ENCODE measurements at regions not wholly inside any gene's neighbourhood (a gene's known extent, or its start where the extent isn't known, plus 50 kb on each side); places are given as distances from the start of the nearest gene placed in this dataset.

GRCh38 chr14:29301571-29301970, 535.0 kb downstream of the FOXG1 start:
- DNase-seq: no peak

GRCh38 chr14:29310210-29310609, 543.6 kb downstream of the FOXG1 start:
- peak; percentile 34 for DNase-seq

GRCh38 chr14:29310757-29311156, 544.2 kb downstream of the FOXG1 start:
- DNase-seq: no peak

- DNase-seq: no peak
Observed at GRCh38 chr14:29311983-29312382, 545.4 kb downstream of the FOXG1 start.

GRCh38 chr14:29316936-29317335, 550.3 kb downstream of the FOXG1 start:
- DNase-seq: no peak

- no peak for DNase-seq
Observed at GRCh38 chr14:29317423-29317822, 550.8 kb downstream of the FOXG1 start.

- no peak for DNase-seq
Observed at GRCh38 chr14:29320286-29320685, 553.7 kb downstream of the FOXG1 start.

- no peak for DNase-seq
Observed at GRCh38 chr14:29321646-29322045, 555.1 kb downstream of the FOXG1 start.

GRCh38 chr14:29339494-29340172, 573.0 kb downstream of the FOXG1 start:
- DNase-seq: no peak

- DNase-seq: no peak
Observed at GRCh38 chr14:29348504-29348903, 579.1 kb downstream of the PRKD1 start.

- no peak for DNase-seq
Observed at GRCh38 chr14:29350496-29350895, 577.2 kb downstream of the PRKD1 start.

- DNase-seq: peak; percentile 69
Observed at GRCh38 chr14:29351996-29352705, 575.5 kb downstream of the PRKD1 start.

- DNase-seq: no peak
Observed at GRCh38 chr14:29352706-29353080, 575.0 kb downstream of the PRKD1 start.

GRCh38 chr14:29353513-29353912, 574.1 kb downstream of the PRKD1 start:
- no peak for DNase-seq

GRCh38 chr14:29354486-29354885, 573.2 kb downstream of the PRKD1 start:
- DNase-seq: no peak

- DNase-seq: no peak
Observed at GRCh38 chr14:29355331-29355730, 572.3 kb downstream of the PRKD1 start.

- no peak for DNase-seq
Observed at GRCh38 chr14:29355846-29356245, 571.8 kb downstream of the PRKD1 start.

- no peak for DNase-seq
Observed at GRCh38 chr14:29360656-29361055, 567.0 kb downstream of the PRKD1 start.

- no peak for DNase-seq
Observed at GRCh38 chr14:29370024-29370423, 557.6 kb downstream of the PRKD1 start.

GRCh38 chr14:29376237-29376636, 551.4 kb downstream of the PRKD1 start:
- DNase-seq: no peak

- DNase-seq: no peak
Observed at GRCh38 chr14:29380826-29381225, 546.8 kb downstream of the PRKD1 start.

GRCh38 chr14:29388571-29388970, 539.1 kb downstream of the PRKD1 start:
- DNase-seq: no peak

- DNase-seq: no peak
Observed at GRCh38 chr14:29390081-29390832, 537.4 kb downstream of the PRKD1 start.

- DNase-seq: no peak
Observed at GRCh38 chr14:29391231-29391630, 536.4 kb downstream of the PRKD1 start.

Data from NCI-H524 treated with DMSO at 0.1 percent for 48 hours (cell line).